ENCODE measurements at regions not wholly inside any gene's neighbourhood (a gene's known extent, or its start where the extent isn't known, plus 50 kb on each side); places are given as distances from the start of the nearest gene placed in this dataset.

DNA sequence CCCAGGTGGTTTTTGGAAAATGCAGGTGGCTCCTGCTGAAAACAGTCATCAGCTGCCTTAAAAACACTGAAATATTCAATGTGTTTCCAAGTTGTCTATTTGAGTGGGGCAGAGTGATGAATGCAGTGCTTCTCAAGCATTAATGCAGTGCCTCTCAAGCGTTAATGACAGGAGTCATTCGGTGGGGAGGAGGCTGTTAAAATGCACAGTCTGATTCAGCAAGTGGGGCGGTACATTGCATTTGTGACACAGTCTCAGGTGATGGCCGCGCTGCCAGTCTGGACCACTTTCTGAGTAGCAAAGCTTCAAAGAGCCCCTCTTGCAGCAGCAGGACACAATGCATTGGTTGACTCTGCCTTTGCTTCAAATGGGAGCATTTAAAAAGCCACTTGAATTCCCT lies 231.4 kb upstream of the RGPD4 start:
- TF ChIP-seq GATA2 (IDR thresholded peaks at IDR 0.05; ENCODE audit: low read depth, low read length) (no peak), GATA3 (IDR thresholded peaks at IDR 0.05; ENCODE audit: low read depth, low read length) (no peak)

Measured in SH-SY5Y (cell line).